Transverse colon (tissue), 4 donors: ENCODE measurements at regions not wholly inside any gene's neighbourhood (a gene's known extent, or its start where the extent isn't known, plus 50 kb on each side); places are given as distances from the start of the nearest gene placed in this dataset.

Source experiments
- DNase-seq: peaks from one replicate; pipeline ENCODE4 v3.0.0-alpha.2; 2019
- H3K27ac ChIP-seq, 4 donors: fragments of 200-600 bp; sonication (generic); 2 replicates each; pipeline ENCODE4 v1.5.1; 2016 to 2018; ENCODE audit warnings: inconsistent platforms in 4 of 4
- H3K27me3 ChIP-seq: fragments of 200-600 bp; sonication (generic); 2 replicates; pipeline ENCODE4 v1.5.1; 2017; ENCODE audit warnings: inconsistent platforms
- H3K36me3 ChIP-seq, 4 donors: fragments of 200-600 bp; sonication (generic); 2 replicates each; pipeline ENCODE4 v1.5.1; 2017 to 2019; ENCODE audit warnings: inconsistent platforms in 4 of 4
- H3K4me1 ChIP-seq, 4 donors: fragments of 200-600 bp; sonication (generic); 2 replicates each; pipeline ENCODE4 v1.5.1; 2017 to 2020; ENCODE audit warnings: inconsistent platforms in 4 of 4
- H3K4me3 ChIP-seq, 4 donors: fragments of 200-600 bp; sonication (generic); 1 replicate in 1 of 4; 2 replicates in 3 of 4; pipeline versions ENCODE4 v1.5.1 to v1.6.1; 2017 to 2019; ENCODE audit warnings: inconsistent platforms in 4 of 4
- H3K9me3 ChIP-seq, 2 donors: fragments of 200-600 bp; sonication (generic); 2 replicates each; pipeline ENCODE4 v1.5.1; 2017 to 2019; ENCODE audit warnings: inconsistent platforms in 2 of 2
- CTCF ChIP-seq, 5 experiments: fragments of 200-600 bp in 3 of 5; fragments of 450-650 bp in 2 of 5; sonication (generic) in 3 of 5; IDR thresholded peaks; 1 replicate in 2 of 5; 2 replicates in 3 of 5; pipeline ENCODE4 v1.5.1; 2016 to 2017; ENCODE audit warnings: antibody characterized with exemption in 5 of 5, inconsistent platforms in 3 of 5, mild to moderate bottlenecking in 2 of 5, moderate library complexity in 1 of 5
- EP300 ChIP-seq: sonication (generic); formaldehyde crosslinking; IDR thresholded peaks from one replicate; pipeline ENCODE4 v1.6.1; 2017; ENCODE audit warnings: antibody characterized with exemption, low read depth
- POLR2A ChIP-seq: fragments of 450-650 bp; IDR thresholded peaks from one replicate; pipeline ENCODE4 v1.6.1; 2016; ENCODE audit warnings: antibody characterized with exemption, mild to moderate bottlenecking, moderate library complexity
- POLR2AphosphoS5 ChIP-seq, 3 donors: sonication (generic); formaldehyde crosslinking; IDR thresholded peaks; one replicate each; pipeline ENCODE4 v1.6.1; 2016; ENCODE audit warnings: antibody characterized with exemption in 3 of 3
- WGBS, 2 donors: methylation state at CpG; one replicate each; pipeline ENCODE4 v1.1.5; 2018; ENCODE audit warnings: low coverage in 1 of 2; 5-methylcytosine and 5-hydroxymethylcytosine counted together
- in situ Hi-C, 4 donors: fragments of 200-750 bp; cut with MboI; loops; one replicate each; pipeline versions ENCODE4 v1.15.0 to v1.15.1; 2017; ENCODE audit warnings: low sequenced_read_pairs in 3 of 4, low pct_ligation_motif_present in 1 of 4, low pct_unique_long_range_greater_than_20kb in 1 of 4
- intact Hi-C: fragments of 100-400 bp; cut with DNase I; formaldehyde crosslinking; loops from one replicate; pipeline ENCODE4 v1.15.1; 2023; ENCODE audit warnings: low total_unique reads

- in situ Hi-C loops = no loop called here
- Histone ChIP-seq H3K9me3 (no peaks in the 10 kb centered on the region), H3K36me3 (no peaks in the 10 kb centered on the region), H3K27ac (no peak overlapping the region), H3K4me1 (peaks cover 7 to 19% (median 12%) of the 10 kb centered on the region in 4 donors), H3K27me3 (no peaks in the 10 kb centered on the region), H3K4me3 (no peak overlapping the region)
- 89% methylated on average over 4 of the region's 4 CpGs; no CpG with 5 or more reads in 1 of the 2 donors for WGBS, 2 donors
- TF ChIP-seq EP300 = no peak
- no peak for TF ChIP-seq CTCF (IDR thresholded peaks at IDR 0.05)
- TF ChIP-seq POLR2A = no peak
- no peak for TF ChIP-seq POLR2AphosphoS5 (IDR thresholded peaks at IDR 0.05)
- intact Hi-C loops = no loop called here
- DNase-seq = no peak
These were observed 114.9 kb upstream of the GUCA2B start for GRCh38 chr1:42038261-42038660.

DNA sequence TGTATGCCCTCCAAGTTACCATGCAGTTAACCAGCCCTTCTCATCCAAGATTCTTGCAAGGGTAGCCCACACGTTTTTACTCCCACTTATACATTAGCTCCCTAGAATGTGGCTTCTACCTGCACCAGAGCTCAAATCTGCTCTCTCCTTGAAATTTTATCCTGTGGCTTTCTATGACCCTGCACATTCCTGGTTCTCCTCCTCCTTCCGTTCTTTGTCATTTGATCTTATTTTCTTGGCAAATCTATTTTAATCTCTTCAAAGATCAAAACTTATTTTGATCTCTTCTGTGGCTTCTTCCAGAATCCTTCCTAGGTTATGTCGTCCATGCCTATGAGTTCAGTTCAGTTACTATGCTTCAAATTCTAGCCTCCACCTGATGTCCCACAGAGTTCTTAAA lies 115.6 kb upstream of the GUCA2B start:
- Histone ChIP-seq H3K27me3 (no peaks in the 10 kb centered on the region), H3K9me3 (no peaks in the 10 kb centered on the region), H3K4me3 (no peak overlapping the region), H3K27ac (no peak overlapping the region), H3K4me1 (peaks cover 7 to 14% (median 11%) of the 10 kb centered on the region in 4 donors), H3K36me3 (no peaks in the 10 kb centered on the region)
- WGBS, 2 donors = 33 to 72% methylated on average over 3 of the region's 3 CpGs
- intact Hi-C loops = no loop called here
- TF ChIP-seq CTCF (IDR thresholded peaks at IDR 0.05) = no peak
- TF ChIP-seq POLR2A = no peak
- no peak for TF ChIP-seq EP300
- no peak for TF ChIP-seq POLR2AphosphoS5 (IDR thresholded peaks at IDR 0.05)
- DNase-seq = no peak
- in situ Hi-C loops = no loop called here

- H3K36me3 ChIP-seq = no peaks in the 10 kb centered on the region
- H3K4me1 ChIP-seq = peaks cover 7 to 14% (median 11%) of the 10 kb centered on the region in 4 donors
- H3K27me3 ChIP-seq = no peaks in the 10 kb centered on the region
- DNase-seq = no peak
- no peaks in the 10 kb centered on the region for H3K9me3 ChIP-seq
- WGBS, 2 donors = 26 to 29% methylated on average over 1 of the region's 1 CpG
- H3K27ac ChIP-seq = no peak overlapping the region
- in situ Hi-C loops = no loop called here
- H3K4me3 ChIP-seq = no peak overlapping the region
- no peak for TF ChIP-seq CTCF (IDR thresholded peaks at IDR 0.05)
- no peak for TF ChIP-seq POLR2AphosphoS5 (IDR thresholded peaks at IDR 0.05)
- no peak for TF ChIP-seq POLR2A
- TF ChIP-seq EP300 = no peak
- intact Hi-C loops = no loop called here
These were observed 116.0 kb upstream of the GUCA2B start for GRCh38 chr1:42037161-42037560.

GRCh38 chr1:42035830-42036604 lies 117.2 kb upstream of the GUCA2B start:
- H3K4me3 ChIP-seq = peak overlapping the region; percentile 38 to 92 (median 78)
- WGBS, 2 donors = 2% methylated on average over 49 of the region's 60 CpGs; no CpG with 5 or more reads in 1 of the 2 donors
- H3K4me1 ChIP-seq = peaks cover 7 to 14% (median 11%) of the 10 kb centered on the region in 4 donors
- no peaks in the 10 kb centered on the region for H3K27me3 ChIP-seq
- peak; percentile 98 for DNase-seq
- intact Hi-C loops (no loop called here), in situ Hi-C loops (no loop called here)
- H3K27ac ChIP-seq = peak overlapping the region; percentile 77 to 88 (median 79)
- no peaks in the 10 kb centered on the region for H3K36me3 ChIP-seq
- H3K9me3 ChIP-seq = no peaks in the 10 kb centered on the region
- no peak for TF ChIP-seq EP300
- no peak for TF ChIP-seq CTCF (IDR thresholded peaks at IDR 0.05)
- TF ChIP-seq POLR2A = peak; percentile 30
- peak; percentile 25 to 62 (median 50) for TF ChIP-seq POLR2AphosphoS5 (IDR thresholded peaks at IDR 0.05)
